ENCODE measurements at regions not wholly inside any gene's neighbourhood (a gene's known extent, or its start where the extent isn't known, plus 50 kb on each side); places are given as distances from the start of the nearest gene placed in this dataset.

GRCh38 chr11:34830035-34830434 is 86.1 kb downstream of the APIP start:
- no peak for TF ChIP-seq CTCF (conservative IDR thresholded peaks at IDR 0.05 in 1 of 2, IDR thresholded peaks at IDR 0.05 in 1 of 2; ENCODE audit: extremely low read depth in 1 of 2, insufficient read depth in 1 of 2, low read depth in 1 of 2, low read length in 2 of 2)
- TF ChIP-seq EZH2 (IDR thresholded peaks at IDR 0.05; ENCODE audit: borderline replicate concordance, low read length) = no peak
